ENCODE measurements at regions not wholly inside any gene's neighbourhood (a gene's known extent, or its start where the extent isn't known, plus 50 kb on each side); places are given as distances from the start of the nearest gene placed in this dataset.

GRCh38 chr20:10724449-10725173, 50.8 kb upstream of the JAG1 start:
- Histone ChIP-seq H3K4me1 (peaks cover 0 to 7% (median 3%) of the 10 kb centered on the region in 4 donors), H3K9me3 (no peaks in the 10 kb centered on the region), H3K36me3 (no peaks in the 10 kb centered on the region), H3K27ac (no peak overlapping the region), H3K27me3 (no peaks in the 10 kb centered on the region), H3K4me3 (no peak overlapping the region)
- intact Hi-C loops (cut with DNase I) = no loop called here
- WGBS, 2 donors = 91 to 93% methylated on average over 6 of the region's 6 CpGs
- no peak for DNase-seq
- TF ChIP-seq POLR2AphosphoS5 (IDR thresholded peaks at IDR 0.05) = no peak
- no peak for TF ChIP-seq EP300 (IDR thresholded peaks at IDR 0.05)
- TF ChIP-seq CTCF (IDR thresholded peaks at IDR 0.05) = no peak
- no peak for TF ChIP-seq POLR2A (IDR thresholded peaks at IDR 0.05)

- 72 to 86% methylated on average over 8 of the region's 8 CpGs for WGBS, 2 donors
- no peak overlapping the region for H3K27ac ChIP-seq
- H3K4me3 ChIP-seq = no peak overlapping the region
- H3K27me3 ChIP-seq = no peaks in the 10 kb centered on the region
- intact Hi-C loops (cut with DNase I) = no loop called here
- no peaks in the 10 kb centered on the region for H3K36me3 ChIP-seq
- peaks cover 0 to 6% (median 2%) of the 10 kb centered on the region in 4 donors for H3K4me1 ChIP-seq
- DNase-seq = no peak
- TF ChIP-seq EP300 (IDR thresholded peaks at IDR 0.05) (no peak), POLR2A (IDR thresholded peaks at IDR 0.05) (no peak), POLR2AphosphoS5 (IDR thresholded peaks at IDR 0.05) (no peak), CTCF (IDR thresholded peaks at IDR 0.05) (no peak)
- H3K9me3 ChIP-seq = no peaks in the 10 kb centered on the region
Observed at GRCh38 chr20:10728873-10729670, 55.3 kb upstream of the JAG1 start.

DNA sequence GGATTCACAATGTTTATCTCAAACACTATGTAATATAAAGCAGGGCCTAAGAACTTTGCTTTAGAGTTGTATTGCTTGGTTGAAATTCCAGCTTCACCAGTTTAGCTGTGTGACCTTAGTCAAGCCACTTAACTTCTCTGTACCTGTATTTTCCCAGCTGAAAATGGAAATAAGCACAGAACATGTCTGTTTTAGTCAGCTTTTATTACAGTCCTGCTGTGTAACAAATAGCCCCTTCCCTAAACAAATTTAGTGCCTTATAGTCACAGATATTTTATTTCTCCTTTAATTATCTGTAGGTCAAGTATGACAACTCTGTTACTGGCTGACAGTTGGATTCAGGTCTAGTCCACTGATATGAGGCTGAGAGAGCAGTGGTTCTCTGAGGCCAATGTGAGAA, 56.0 kb upstream of the JAG1 start:
- H3K36me3 ChIP-seq = no peaks in the 10 kb centered on the region
- intact Hi-C loops (cut with DNase I) = no loop called here
- H3K27me3 ChIP-seq = no peaks in the 10 kb centered on the region
- DNase-seq = no peak
- H3K27ac ChIP-seq = no peak overlapping the region
- H3K9me3 ChIP-seq = no peaks in the 10 kb centered on the region
- H3K4me1 ChIP-seq = peaks cover 0 to 6% (median 2%) of the 10 kb centered on the region in 4 donors
- no peak overlapping the region for H3K4me3 ChIP-seq
- TF ChIP-seq CTCF (IDR thresholded peaks at IDR 0.05) (no peak), POLR2AphosphoS5 (IDR thresholded peaks at IDR 0.05) (no peak), EP300 (IDR thresholded peaks at IDR 0.05) (no peak), POLR2A (IDR thresholded peaks at IDR 0.05) (no peak)

DNA sequence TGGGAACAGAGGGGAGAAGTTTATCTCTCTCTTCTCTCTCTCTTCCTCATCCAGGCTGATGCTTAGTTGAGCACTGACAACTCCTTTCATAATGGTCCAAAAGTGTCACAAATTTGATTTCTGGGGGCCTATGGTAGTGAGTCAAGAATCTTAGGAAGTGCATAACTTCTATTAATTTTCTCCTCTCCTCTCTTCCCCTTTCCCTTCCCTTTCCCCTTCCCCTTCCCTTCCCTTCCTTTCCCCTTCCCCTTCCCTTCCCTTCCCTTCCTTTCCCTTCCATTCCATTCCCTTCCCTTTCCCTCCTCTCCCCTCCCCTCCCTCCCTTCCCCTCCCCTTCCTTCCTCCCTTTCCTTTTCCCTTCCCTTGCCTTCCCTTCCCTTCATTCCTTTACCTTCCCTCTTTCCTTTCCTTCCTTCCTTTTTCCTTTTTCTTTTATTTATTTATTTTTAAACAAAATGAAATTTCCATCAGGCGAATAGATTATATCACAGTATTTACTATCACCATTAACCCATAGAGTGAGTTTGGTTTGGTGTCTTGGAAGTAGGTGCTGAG, 56.9 kb upstream of the JAG1 start:
- no peaks in the 10 kb centered on the region for H3K9me3 ChIP-seq
- DNase-seq = no peak
- intact Hi-C loops (cut with DNase I) = no loop called here
- WGBS, 2 donors = 94 to 95% methylated on average over 1 of the region's 1 CpG
- no peaks in the 10 kb centered on the region for H3K27me3 ChIP-seq
- TF ChIP-seq EP300 (IDR thresholded peaks at IDR 0.05) (no peak), POLR2AphosphoS5 (IDR thresholded peaks at IDR 0.05) (no peak), CTCF (IDR thresholded peaks at IDR 0.05) (no peak), POLR2A (IDR thresholded peaks at IDR 0.05) (no peak)
- no peak overlapping the region for H3K27ac ChIP-seq
- peaks cover 0 to 13% (median 5%) of the 10 kb centered on the region in 4 donors for H3K4me1 ChIP-seq
- H3K4me3 ChIP-seq = no peak overlapping the region
- no peaks in the 10 kb centered on the region for H3K36me3 ChIP-seq

All from sigmoid colon (tissue), 6 donors.